ENCODE measurements at regions not wholly inside any gene's neighbourhood (a gene's known extent, or its start where the extent isn't known, plus 50 kb on each side); places are given as distances from the start of the nearest gene placed in this dataset.

DNA sequence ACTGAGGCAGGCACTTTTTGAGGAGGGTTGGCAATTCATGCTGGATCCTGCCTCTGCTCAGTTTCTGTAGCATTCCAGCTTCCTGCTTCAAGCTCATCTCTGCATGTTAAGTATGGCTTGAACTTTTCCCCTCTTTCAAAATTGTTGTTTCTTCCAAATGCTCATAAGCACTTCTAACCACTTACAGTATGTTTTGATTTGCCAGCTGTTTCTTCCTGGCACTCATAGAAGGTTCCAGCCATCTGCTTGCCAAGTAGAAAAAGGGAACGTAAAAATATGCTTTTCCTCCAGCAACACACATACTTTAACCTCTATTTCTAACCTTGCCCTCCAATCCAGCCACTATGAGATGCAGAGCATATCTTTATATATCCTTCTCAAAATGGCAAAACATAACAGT, 692.6 kb upstream of the COBL start:
- Histone ChIP-seq H3K4me3 (ENCODE audit: insufficient read depth, low read depth, low read length) (no peak overlapping the region), H3K4ac (ENCODE audit: low read depth, low read length) (no peak overlapping the region), H4K91ac (ENCODE audit: insufficient read depth, low read depth, low read length) (no peak overlapping the region), H3K36me3 (ENCODE audit: control insufficient read depth, insufficient read depth, low read length) (no peaks in the 10 kb centered on the region), H3K18ac (ENCODE audit: low read depth, low read length) (no peak overlapping the region), H2BK5ac (ENCODE audit: low read depth, low read length, poor library complexity, severe bottlenecking) (no peak overlapping the region), H2BK20ac (ENCODE audit: low read depth, low read length) (no peak overlapping the region), H3K56ac (ENCODE audit: extremely low read depth, insufficient read depth, low read length) (no peak overlapping the region), H3K23ac (ENCODE audit: low read depth, low read length) (no peak overlapping the region), H4K20me1 (ENCODE audit: insufficient read depth, low read length) (no peaks in the 10 kb centered on the region), H3K27ac (ENCODE audit: insufficient read depth, low read length) (no peak overlapping the region), H3K27me3 (ENCODE audit: control insufficient read depth, insufficient read depth, low read length) (no peaks in the 10 kb centered on the region), H2BK15ac (ENCODE audit: low read depth, low read length) (no peak overlapping the region), H4K5ac (ENCODE audit: low read depth, low read length) (no peak overlapping the region), H3K4me2 (ENCODE audit: low read depth, low read length) (no peak overlapping the region), H4K8ac (ENCODE audit: low read depth in 2 of 2, low read length in 2 of 2) (no peak overlapping the region), H2AK5ac (ENCODE audit: low read depth, low read length) (no peak overlapping the region), H2BK120ac (ENCODE audit: low read depth, low read length) (no peak overlapping the region), H3K9ac (ENCODE audit: low read depth, low read length) (no peak overlapping the region), H3K9me3 (ENCODE audit: control insufficient read depth, insufficient read depth, low read length) (peaks cover 17% of the 10 kb centered on the region), H3K4me1 (ENCODE audit: control insufficient read depth, insufficient read depth, low read length) (no peaks in the 10 kb centered on the region), H2AK9ac (replicated peaks; ENCODE audit: low read depth, low read length, poor library complexity) (no peak overlapping the region), H3K14ac (replicated peaks; ENCODE audit: low read depth, low read length) (no peak overlapping the region), H3K9me1 (ENCODE audit: insufficient read depth, low read length) (no peaks in the 10 kb centered on the region), H3K79me1 (ENCODE audit: low read depth in 1 of 2, low read length in 2 of 2) (no peaks in the 10 kb centered on the region), H2AFZ (replicated peaks; ENCODE audit: low read length, poor library complexity) (no peak overlapping the region)
- DNase-seq (no peak), ATAC-seq (ENCODE audit: low read depth) (no peak)
- TF ChIP-seq, protein P1, sequence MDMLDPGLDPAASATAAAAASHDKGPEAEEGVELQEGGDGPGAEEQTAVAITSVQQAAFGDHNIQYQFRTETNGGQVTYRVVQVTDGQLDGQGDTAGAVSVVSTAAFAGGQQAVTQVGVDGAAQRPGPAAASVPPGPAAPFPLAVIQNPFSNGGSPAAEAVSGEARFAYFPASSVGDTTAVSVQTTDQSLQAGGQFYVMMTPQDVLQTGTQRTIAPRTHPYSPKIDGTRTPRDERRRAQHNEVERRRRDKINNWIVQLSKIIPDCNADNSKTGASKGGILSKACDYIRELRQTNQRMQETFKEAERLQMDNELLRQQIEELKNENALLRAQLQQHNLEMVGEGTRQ (IDR thresholded peaks at IDR 0.05; ENCODE audit: low read depth, low read length): no peak
- TF ChIP-seq FOS (IDR thresholded peaks at IDR 0.05; ENCODE audit: low read depth, low read length) (no peak), RFX5 (IDR thresholded peaks at IDR 0.05; ENCODE audit: low read depth, low read length) (no peak), CHD1 (IDR thresholded peaks at IDR 0.05; ENCODE audit: low read depth, low read length) (no peak), CEBPB (IDR thresholded peaks at IDR 0.05; ENCODE audit: low read depth, low read length) (no peak), MXI1 (IDR thresholded peaks at IDR 0.05; ENCODE audit: borderline replicate concordance, low read depth, low read length) (no peak), MAFK (IDR thresholded peaks at IDR 0.05; ENCODE audit: low read depth, low read length) (no peak), RCOR1 (IDR thresholded peaks at IDR 0.05; ENCODE audit: insufficient replicate concordance, low read length) (no peak)
- TF ChIP-seq, protein P2, sequence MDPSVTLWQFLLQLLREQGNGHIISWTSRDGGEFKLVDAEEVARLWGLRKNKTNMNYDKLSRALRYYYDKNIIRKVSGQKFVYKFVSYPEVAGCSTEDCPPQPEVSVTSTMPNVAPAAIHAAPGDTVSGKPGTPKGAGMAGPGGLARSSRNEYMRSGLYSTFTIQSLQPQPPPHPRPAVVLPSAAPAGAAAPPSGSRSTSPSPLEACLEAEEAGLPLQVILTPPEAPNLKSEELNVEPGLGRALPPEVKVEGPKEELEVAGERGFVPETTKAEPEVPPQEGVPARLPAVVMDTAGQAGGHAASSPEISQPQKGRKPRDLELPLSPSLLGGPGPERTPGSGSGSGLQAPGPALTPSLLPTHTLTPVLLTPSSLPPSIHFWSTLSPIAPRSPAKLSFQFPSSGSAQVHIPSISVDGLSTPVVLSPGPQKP (IDR thresholded peaks at IDR 0.05; ENCODE audit: borderline replicate concordance, low read depth, low read length): no peak
- in situ Hi-C loops (cut with MboI; ENCODE audit: low sequenced_read_pairs) (no loop called here), intact Hi-C loops (cut with micrococcal nuclease) (no loop called here), dilution Hi-C loops (cut with HindIII; ENCODE audit: low sequenced_read_pairs, unreplicated experiment) (no loop called here)
- ChIA-PET POLR2A (ENCODE audit: unreplicated experiment) (no interaction called here), CTCF (no interaction called here)
- no TSS peak for BruUV-seq (replicated peaks)
- no CpG with 5 or more reads among the region's 1 CpG for WGBS, 2 experiments (ENCODE audit: extremely low coverage in 2 of 2, insufficient read length in 1 of 2)
